Caco-2 (cell line): ENCODE measurements at regions not wholly inside any gene's neighbourhood (a gene's known extent, or its start where the extent isn't known, plus 50 kb on each side); places are given as distances from the start of the nearest gene placed in this dataset.

ENCODE experiments used
- BruUV-seq: library from RNA; stranded (reverse); fragments of 400-500 nt; replicated peaks from 2 replicates; lab custom pipeline; 2021; lab: Mats Ljungman, UMichigan
- CTCF ChIA-PET: fragments of 300-600 bp; sonication (Branson Sonifier 250); formaldehyde crosslinking; loops from one replicate; lab custom pipeline; 2022; ENCODE audit warnings: antibody characterized with exemption; lab: Charles Lee
- POLR2A ChIA-PET: fragments of 300-600 bp; sonication (Branson Sonifier 250); formaldehyde crosslinking; loops from one replicate; lab custom pipeline; 2022; ENCODE audit warnings: antibody characterized with exemption; lab: Charles Lee
- DNase-seq, 2 experiments: peaks; one replicate each; pipeline versions ENCODE4 v3.0.0 to v3.0.0-alpha.2; 2020 to 2022
- H3K27me3 ChIP-seq: replicated peaks from 2 replicates; pipeline ENCODE4 v1.6.0; 2011; ENCODE audit warnings: low read length; ENCODE audit not compliant: control insufficient read depth, insufficient read depth
- H3K36me3 ChIP-seq: 2 replicates; pipeline ENCODE4 v1.5.1; 2011; ENCODE audit warnings: low read length; ENCODE audit not compliant: control insufficient read depth, insufficient read depth
- H3K4me1 ChIP-seq: fragments of 250-450 bp; sonication (Bioruptor Pico); 2 replicates; pipeline ENCODE4 v1.5.1; 2020; ENCODE audit warnings: mild to moderate bottlenecking
- H3K4me3 ChIP-seq: 2 replicates; pipeline ENCODE4 v1.5.1; 2011; ENCODE audit warnings: low read depth, mild to moderate bottlenecking, control low read depth, low read length
- H3K9me3 ChIP-seq: fragments of 250-450 bp; sonication (Bioruptor Pico); 2 replicates; pipeline ENCODE4 v1.5.1; 2020; ENCODE audit warnings: mild to moderate bottlenecking, moderate library complexity
- H3K27ac Mint-ChIP-seq: one replicate; pipeline ENCODE4 v1.8.0; 2022; ENCODE audit warnings: mixed read lengths; ENCODE audit not compliant: unreplicated experiment
- H3K27me3 Mint-ChIP-seq: one replicate; pipeline ENCODE4 v1.8.0; 2022; ENCODE audit warnings: mixed read lengths; ENCODE audit not compliant: insufficient read depth, unreplicated experiment
- H3K36me3 Mint-ChIP-seq: one replicate; pipeline ENCODE4 v1.8.0; 2022; ENCODE audit warnings: mild to moderate bottlenecking, mixed read lengths; ENCODE audit not compliant: insufficient read depth, unreplicated experiment
- H3K4me1 Mint-ChIP-seq: one replicate; pipeline ENCODE4 v1.8.0; 2022; ENCODE audit warnings: low read depth, mixed read lengths; ENCODE audit not compliant: unreplicated experiment
- H3K4me3 Mint-ChIP-seq: one replicate; pipeline ENCODE4 v1.8.0; 2022; ENCODE audit warnings: mild to moderate bottlenecking, moderate library complexity, mixed read lengths; ENCODE audit not compliant: unreplicated experiment
- H3K9me3 Mint-ChIP-seq: one replicate; pipeline ENCODE4 v1.8.0; 2022; ENCODE audit warnings: mixed read lengths; ENCODE audit not compliant: unreplicated experiment
- intact Hi-C: fragments of 100-400 bp; cut with micrococcal nuclease; formaldehyde crosslinking; loops from one replicate; pipeline ENCODE4 v1.10.0; 2022; ENCODE audit not compliant: unreplicated experiment
- TF ChIP-seq, protein P1 (sequence below), 2 experiments: fragments of 200-600 bp in 1 of 2; IDR thresholded peaks; 1 replicate in 1 of 2; 2 replicates in 1 of 2; pipeline versions ENCODE4 v1.5.1 to v1.8.0; 2011 to 2022; ENCODE audit warnings: antibody characterized with exemption in 1 of 2, control low read depth in 1 of 2, inconsistent platforms in 1 of 2, low read depth in 1 of 2, low read length in 1 of 2, mild to moderate bottlenecking in 1 of 2, moderate library complexity in 1 of 2; ENCODE audit not compliant: insufficient read depth in 1 of 2, severe bottlenecking in 1 of 2, unreplicated experiment in 1 of 2

DNA sequence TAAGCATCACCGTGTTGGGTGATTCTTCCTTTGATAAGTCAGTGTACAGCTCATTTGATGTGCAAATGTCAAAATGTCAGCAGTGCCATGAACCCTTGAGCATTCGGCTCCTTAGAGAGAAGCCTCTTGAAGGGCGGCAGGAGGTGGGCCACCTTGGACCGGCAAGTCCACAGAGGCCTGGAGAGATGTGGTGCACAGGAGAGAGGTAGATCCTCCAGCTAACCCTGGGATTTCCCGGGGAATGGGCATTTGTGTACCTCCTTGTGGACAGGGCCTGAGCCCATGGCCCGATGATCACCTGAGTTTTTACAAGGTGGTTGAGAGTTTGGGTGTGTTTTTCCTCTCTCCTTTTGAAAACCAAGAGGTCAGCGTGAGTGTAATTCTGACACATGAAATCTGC, 133.2 kb upstream of the RCN1 start:
- H3K27me3 ChIP-seq = no peaks in the 10 kb centered on the region
- Mint-ChIP-seq H3K4me3 (no peak overlapping the region), H3K27ac (no peak overlapping the region), H3K9me3 (peaks cover 9% of the 10 kb centered on the region), H3K36me3 (no peaks in the 10 kb centered on the region), H3K4me1 (peaks cover 6% of the 10 kb centered on the region), H3K27me3 (no peaks in the 10 kb centered on the region)
- DNase-seq = no peak
- POLR2A ChIA-PET = no interaction called here
- H3K36me3 ChIP-seq = no peaks in the 10 kb centered on the region
- intact Hi-C loops = loop anchor here (1.0 kb wide), 1 partner anchor 316 kb away; no protein-coding TSS in a partner anchor
- CTCF ChIA-PET = interaction anchor here (0.6 to 1.2 kb wide), 3 partner anchors 18 to 519 kb away, joined by 3 to 4 read pairs (median 3); no protein-coding TSS in a partner anchor
- TF ChIP-seq, protein P1, sequence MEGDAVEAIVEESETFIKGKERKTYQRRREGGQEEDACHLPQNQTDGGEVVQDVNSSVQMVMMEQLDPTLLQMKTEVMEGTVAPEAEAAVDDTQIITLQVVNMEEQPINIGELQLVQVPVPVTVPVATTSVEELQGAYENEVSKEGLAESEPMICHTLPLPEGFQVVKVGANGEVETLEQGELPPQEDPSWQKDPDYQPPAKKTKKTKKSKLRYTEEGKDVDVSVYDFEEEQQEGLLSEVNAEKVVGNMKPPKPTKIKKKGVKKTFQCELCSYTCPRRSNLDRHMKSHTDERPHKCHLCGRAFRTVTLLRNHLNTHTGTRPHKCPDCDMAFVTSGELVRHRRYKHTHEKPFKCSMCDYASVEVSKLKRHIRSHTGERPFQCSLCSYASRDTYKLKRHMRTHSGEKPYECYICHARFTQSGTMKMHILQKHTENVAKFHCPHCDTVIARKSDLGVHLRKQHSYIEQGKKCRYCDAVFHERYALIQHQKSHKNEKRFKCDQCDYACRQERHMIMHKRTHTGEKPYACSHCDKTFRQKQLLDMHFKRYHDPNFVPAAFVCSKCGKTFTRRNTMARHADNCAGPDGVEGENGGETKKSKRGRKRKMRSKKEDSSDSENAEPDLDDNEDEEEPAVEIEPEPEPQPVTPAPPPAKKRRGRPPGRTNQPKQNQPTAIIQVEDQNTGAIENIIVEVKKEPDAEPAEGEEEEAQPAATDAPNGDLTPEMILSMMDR (IDR thresholded peaks at IDR 0.05; ENCODE audit: insufficient read depth in 1 of 2, low read depth in 1 of 2, low read length in 1 of 2, severe bottlenecking in 1 of 2, unreplicated experiment in 1 of 2) = no peak
- BruUV-seq = no TSS peak
- H3K4me3 ChIP-seq = no peak overlapping the region
- H3K9me3 ChIP-seq = no peaks in the 10 kb centered on the region
- H3K4me1 ChIP-seq = no peaks in the 10 kb centered on the region; the same call in 1 of the 2 replicates

DNA sequence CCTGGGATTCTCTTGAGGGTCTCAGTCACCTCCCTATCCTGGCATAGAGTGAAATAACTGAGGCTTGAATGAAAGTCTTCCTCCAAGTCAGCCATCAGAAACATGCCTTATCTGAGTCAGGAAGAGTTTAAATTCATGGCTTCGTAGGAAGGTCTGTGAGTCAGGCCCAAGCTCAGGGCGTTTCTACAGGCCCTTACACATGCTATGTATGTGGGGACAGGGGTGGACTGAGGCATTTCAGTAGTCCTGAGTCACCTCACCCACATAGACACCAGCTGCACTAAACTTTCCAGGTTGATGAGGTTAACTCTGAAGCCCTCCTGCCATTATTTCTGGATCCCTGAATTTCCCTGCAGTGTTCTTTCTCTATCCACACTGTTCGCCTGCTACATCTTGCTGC, 134.6 kb upstream of the RCN1 start:
- H3K9me3 Mint-ChIP-seq = peaks cover 9% of the 10 kb centered on the region
- no peak overlapping the region for H3K4me3 Mint-ChIP-seq
- H3K4me1 ChIP-seq = no peaks in the 10 kb centered on the region; the same call in 1 of the 2 replicates
- H3K27me3 Mint-ChIP-seq = no peaks in the 10 kb centered on the region
- peaks cover 12% of the 10 kb centered on the region for H3K4me1 Mint-ChIP-seq
- CTCF ChIA-PET = no interaction called here
- H3K27ac Mint-ChIP-seq = no peak overlapping the region
- H3K36me3 Mint-ChIP-seq = no peaks in the 10 kb centered on the region
- intact Hi-C loops = no loop called here
- H3K4me3 ChIP-seq = no peak overlapping the region
- no peak for DNase-seq
- H3K36me3 ChIP-seq = no peaks in the 10 kb centered on the region
- no peaks in the 10 kb centered on the region for H3K9me3 ChIP-seq
- no peaks in the 10 kb centered on the region for H3K27me3 ChIP-seq
- BruUV-seq = no TSS peak
- TF ChIP-seq, protein P1 (IDR thresholded peaks at IDR 0.05; ENCODE audit: insufficient read depth in 1 of 2, low read depth in 1 of 2, low read length in 1 of 2, severe bottlenecking in 1 of 2, unreplicated experiment in 1 of 2) = no peak
- POLR2A ChIA-PET = no interaction called here

DNA sequence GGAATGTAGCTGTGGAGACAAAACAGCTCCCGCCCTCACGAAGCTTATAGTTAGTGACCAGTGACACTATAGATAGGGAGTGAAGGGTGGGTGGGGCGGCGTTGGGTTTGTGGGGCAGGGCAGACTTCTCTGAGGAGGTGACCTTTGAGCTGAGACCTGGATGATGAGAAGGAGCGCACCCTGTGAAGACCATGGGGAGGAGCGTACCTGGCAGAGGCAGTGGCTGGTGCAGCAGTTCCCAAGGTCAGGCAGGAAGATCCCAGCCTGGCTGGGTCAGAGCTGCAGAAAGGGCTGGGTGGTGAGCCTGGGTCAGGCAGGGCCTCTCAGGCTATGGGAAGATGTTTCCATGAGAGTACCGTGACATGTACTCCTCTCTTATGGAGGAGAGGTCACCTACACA, 135.0 kb upstream of the RCN1 start:
- no peaks in the 10 kb centered on the region for H3K36me3 ChIP-seq
- ChIA-PET POLR2A (no interaction called here), CTCF (no interaction called here)
- no peaks in the 10 kb centered on the region; the same call in 1 of the 2 replicates for H3K4me1 ChIP-seq
- peaks cover 12% of the 10 kb centered on the region for H3K4me1 Mint-ChIP-seq
- BruUV-seq = no TSS peak
- intact Hi-C loops = no loop called here
- H3K36me3 Mint-ChIP-seq = no peaks in the 10 kb centered on the region
- peaks cover 9% of the 10 kb centered on the region for H3K9me3 Mint-ChIP-seq
- H3K27me3 ChIP-seq = no peaks in the 10 kb centered on the region
- H3K4me3 ChIP-seq = no peak overlapping the region
- H3K9me3 ChIP-seq = no peaks in the 10 kb centered on the region
- H3K27me3 Mint-ChIP-seq = no peaks in the 10 kb centered on the region
- no peak for DNase-seq
- TF ChIP-seq, protein P1 (IDR thresholded peaks at IDR 0.05; ENCODE audit: insufficient read depth in 1 of 2, low read depth in 1 of 2, low read length in 1 of 2, severe bottlenecking in 1 of 2, unreplicated experiment in 1 of 2) = no peak
- H3K27ac Mint-ChIP-seq = no peak overlapping the region
- H3K4me3 Mint-ChIP-seq = no peak overlapping the region
